Suppressor macrophage treated with lipopolysaccharide for 1 hour (primary cell): ENCODE measurements at regions not wholly inside any gene's neighbourhood (a gene's known extent, or its start where the extent isn't known, plus 50 kb on each side); places are given as distances from the start of the nearest gene placed in this dataset.

ENCODE experiments used
- DNase-seq, 3 donors: peaks; one replicate each; pipeline ENCODE4 v3.0.0-alpha.2; 2020 to 2022

DNA sequence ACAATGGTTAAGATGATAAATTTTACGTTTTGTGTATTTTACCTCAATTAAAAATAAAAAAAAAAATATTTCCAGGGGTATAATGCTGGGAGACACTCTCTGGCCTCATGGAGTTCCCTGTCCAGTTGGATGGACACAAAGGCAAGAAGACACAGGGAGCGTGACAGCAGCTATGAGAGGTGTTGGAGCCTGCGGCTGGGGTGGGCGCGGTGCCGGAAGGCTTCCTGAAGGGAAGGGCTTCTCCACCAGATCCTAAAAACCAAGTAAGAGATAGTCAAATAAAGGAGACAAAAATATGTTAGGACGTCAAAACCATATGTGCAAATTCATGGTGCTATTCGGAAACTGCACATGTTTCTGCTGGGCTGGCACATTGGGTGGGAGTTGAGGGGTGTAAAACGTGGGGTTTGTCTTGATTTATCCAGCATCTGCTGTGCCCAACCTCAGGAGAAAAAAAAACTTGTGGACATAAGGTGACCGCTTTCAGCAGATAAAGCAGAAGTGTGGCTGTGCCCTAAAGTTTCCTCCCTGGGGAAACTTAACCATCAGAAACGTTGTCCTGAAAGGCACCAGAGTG is 467.6 kb downstream of the RNF144A start:
- no peak for DNase-seq

DNA sequence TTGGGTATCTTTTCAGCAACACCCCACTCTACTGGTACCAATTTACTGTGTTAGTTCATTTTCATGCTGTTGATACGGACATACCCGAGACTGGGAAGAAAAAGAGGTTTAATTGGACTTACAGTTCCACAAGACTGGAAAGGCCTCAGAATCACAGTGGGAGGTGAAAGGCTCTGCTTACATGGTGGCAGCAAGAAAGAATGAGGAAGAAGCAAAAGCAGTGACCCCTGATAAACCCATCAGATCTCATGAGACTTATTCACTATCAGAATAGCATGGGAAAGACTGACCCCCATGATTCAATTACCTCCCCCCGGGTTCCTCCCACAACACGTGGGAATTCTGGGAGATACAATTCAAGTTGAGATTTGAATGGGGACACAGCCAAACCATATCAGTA is 473.1 kb downstream of the RNF144A start:
- peak in 1 of 3 donors; percentile 4 for DNase-seq

DNA sequence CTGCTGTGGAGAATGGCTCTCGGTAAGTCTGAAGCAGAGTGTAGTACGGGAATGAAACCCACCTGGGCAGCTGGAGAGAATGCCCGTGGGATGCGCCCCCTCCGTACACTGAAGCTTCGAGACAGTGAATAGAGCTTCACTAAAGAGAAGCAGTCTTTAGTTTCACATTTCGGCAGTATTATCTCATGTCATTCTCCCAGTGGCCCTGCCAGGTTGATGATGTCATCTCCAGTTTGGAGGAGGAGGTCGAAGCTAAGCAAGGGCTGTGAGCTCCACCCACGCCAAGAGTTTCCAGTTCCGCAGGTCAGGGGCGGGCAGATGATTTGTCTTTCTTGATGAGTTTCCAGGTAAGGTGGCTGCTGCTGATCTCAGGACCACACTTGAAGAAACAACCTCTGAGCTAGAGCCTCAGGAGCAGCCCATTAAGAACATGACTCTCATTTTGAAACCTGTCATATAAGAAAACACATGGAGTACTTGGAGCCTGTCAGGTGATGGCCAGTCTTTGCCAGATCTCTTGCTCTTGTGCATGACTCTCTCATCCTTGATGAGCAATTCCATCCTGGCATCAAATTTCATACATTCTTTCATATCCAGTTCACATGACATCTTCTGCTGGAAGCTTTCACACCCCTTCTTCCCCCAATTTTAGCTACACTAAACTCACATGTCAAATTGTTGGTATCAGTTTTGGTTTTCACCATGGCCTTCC is 475.0 kb downstream of the RNF144A start:
- DNase-seq = no peak

DNA sequence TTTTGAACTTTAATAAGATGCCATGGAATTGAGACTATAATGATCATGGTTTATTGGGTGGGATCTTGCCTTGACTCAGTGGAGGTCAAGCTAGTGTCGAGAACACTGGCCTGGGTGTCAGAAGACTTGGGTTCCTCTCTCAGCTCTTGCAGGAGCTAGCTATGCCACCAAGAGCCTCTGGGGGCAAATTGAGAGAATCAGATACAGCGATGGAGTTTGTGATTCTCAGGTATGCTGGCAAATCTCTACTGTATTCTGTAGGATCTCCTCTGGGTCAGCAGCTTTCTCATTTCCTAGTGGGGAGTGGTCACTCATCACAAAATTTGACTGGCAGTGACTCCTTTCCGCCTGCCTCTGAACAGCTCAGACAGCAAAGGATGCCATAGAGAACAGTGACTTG is 477.0 kb downstream of the RNF144A start:
- no peak for DNase-seq

DNA sequence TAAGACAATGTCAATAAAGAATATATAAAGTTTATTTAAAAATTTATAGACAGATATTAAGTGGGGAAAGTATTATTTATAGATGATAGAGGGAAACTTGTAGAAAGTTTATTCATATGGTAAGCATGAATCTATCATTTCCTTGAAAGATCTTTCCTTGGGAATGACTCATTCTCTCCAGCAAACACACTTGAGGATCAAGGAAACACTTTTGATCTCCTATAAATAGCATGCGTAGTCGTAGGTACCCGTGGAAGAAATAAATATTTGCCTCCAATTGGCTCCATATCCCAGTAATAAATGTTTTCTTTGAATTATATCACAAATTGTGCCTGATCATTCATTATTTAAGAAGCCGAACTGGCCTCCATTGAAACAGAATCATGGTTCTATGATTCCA is 483.4 kb downstream of the RNF144A start:
- no peak for DNase-seq

GRCh38 chr2:7403092-7403775 is 486.0 kb downstream of the RNF144A start:
- DNase-seq = no peak

DNA sequence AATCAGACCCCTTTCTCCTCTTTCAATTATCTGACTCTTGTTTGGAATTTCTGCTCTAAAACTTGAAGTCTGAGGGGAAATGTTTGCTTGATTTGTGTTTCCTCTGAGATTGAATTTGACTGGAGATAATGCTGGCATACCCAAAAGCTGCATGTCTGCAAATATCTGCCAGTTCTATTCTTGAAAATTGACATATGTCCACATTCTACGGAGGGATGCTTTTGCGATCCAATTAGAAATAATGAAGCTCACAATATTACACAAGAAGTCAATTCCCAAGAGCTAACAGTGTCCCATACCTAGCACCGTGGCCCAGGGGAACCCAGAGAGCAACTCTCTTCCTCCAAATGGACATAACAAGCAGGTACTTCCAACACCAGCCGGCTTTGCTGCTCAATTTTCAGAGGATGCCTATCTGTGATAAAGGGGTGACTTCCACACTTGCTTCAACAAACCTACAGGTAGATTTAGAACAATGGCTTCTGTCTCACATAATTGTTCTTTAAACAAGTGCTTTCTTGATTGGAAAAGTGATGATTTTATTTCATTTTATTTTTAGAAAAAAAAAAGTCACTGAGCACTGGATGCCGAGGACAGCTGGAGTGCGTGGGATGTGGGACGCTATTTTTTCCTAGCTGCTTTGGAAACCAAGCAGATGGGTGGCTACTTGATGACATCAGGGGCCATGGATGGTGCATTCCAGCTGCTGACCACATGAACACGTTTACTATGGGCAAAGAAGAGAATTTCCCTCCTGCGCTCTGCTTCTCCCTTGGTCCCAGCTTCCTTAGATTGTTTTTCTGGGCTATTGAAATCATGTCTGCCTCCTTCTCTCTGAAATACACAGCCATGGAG is 488.9 kb downstream of the RNF144A start:
- peak; percentile 49 to 67 (median 64) for DNase-seq

GRCh38 chr2:7407001-7407400 is 489.8 kb downstream of the RNF144A start:
- no peak for DNase-seq

DNA sequence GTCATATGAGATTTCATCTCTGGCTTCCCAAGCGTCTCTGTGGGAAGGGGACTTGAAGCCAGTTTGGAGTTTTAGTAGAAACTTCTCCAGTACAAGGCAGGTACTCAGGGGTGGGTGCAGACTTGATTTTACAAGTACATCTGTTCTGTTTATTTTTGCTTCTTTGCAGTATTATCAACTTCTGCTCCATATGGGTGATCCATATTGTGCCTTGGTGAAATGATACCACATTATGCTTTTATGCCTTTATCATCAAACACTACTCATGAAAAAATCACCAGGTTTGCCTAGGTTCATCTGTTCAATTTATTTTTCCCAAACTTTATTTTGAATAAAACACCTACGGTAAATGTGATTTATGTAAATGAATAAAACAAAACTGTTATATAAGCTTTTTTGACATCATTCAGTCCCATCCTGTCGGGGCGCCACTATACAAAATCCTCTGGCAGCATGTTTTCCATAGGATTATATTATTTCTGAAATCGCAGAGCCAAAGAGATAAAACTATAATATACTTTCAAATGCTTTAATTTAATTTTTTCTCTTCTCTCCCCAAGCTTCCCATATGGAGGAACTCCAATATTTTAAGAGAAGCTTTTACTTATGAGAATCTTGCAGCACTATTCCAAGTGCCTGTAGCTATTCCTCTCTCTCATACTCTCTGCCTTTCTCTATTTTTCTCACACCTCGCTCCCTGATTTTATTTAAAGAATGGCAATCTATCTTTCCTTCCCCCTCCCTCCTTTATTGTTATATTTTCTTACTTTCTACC is 490.9 kb downstream of the RNF144A start:
- DNase-seq = no peak

DNA sequence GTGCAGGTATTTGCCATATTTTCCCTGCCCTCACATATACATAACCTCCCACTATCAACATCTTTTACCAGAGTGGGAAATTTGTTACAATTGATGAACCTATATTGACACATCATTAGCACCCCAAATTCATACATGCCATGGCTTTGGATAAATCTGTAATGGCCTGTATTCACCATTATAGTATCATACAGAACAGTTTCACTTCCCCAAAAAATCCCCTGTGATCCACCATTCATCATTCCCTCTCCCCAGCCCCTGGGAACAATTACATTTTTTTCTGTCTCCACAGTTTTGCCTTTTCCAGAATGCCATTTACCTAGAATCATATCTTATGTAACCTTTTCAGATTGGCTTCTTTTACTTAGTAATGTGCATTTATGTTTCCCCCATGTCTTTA is 494.5 kb downstream of the RNF144A start:
- DNase-seq = peak; percentile 59 to 77 (median 75)

DNA sequence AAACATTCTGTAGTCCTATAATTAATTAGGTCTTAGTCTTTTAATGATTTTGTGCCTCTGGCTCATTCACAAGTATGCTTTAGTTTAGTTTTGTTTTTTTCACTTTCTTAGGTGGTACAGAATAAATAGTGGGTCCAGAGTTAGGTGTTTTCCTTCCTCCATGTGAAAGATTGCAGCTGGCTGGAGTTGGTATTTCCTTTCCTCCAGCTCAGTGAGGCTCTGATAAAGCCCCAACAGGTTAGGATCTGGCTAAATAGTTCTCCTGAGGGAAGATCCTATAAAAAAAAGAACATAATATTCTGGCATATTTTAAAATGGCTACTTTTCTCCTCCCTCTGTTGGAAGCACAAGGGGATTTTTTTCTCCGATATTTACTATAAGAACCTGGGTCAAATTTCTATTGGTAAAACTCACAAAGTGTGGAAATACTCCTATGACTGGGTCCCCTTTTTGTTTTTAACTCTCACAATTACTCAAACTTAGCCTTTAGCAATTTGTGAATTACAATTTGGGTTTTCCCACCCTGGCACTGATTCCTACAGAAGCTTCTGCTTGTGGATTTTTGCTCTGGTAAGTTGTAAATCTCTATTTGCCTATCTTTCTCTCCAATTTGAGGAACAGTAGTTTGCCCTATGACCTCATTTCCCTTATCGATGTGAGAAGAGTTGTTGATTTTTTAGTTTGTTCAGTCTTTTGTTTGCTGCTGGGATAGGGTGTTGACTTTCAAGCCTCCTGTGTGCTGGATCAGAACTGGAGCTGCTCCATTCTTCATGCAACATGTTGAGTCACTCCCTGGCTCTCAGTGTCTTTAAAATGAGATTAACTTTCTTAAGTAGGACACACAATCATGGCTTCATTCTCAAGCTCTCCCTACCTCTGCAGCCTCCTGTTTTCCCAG is 500.9 kb downstream of the RNF144A start:
- DNase-seq = peak; percentile 72 to 90 (median 87)

GRCh38 chr2:7419186-7419585 is 502.0 kb downstream of the RNF144A start:
- DNase-seq = peak in 2 of 3 donors; percentile 31 to 34

DNA sequence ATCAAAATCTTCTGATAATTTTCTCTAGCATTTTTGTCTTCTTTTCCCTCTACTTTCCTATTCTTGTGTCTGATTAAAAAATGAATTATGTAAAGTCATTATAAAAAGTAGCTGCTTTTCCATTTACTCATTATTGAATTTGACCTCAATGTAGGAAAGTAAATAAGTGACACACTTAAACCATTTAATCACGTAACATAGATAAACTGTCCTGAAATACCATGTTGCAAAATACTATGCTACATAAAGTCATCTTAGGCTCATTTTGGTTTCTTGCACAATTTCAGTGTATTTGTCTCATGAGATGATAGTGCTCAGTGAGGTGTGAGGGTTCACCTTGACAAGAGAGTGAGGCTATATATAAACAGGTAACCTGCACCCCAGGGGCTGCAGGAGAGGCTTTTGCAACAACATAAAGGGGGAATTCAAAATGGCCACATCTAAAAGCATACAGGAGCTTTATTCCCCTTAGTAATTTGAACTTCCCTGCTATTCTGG is 502.7 kb downstream of the RNF144A start:
- DNase-seq = no peak

- DNase-seq = no peak
Observed at GRCh38 chr2:7420530-7420929, 503.3 kb downstream of the RNF144A start.

- no peak for DNase-seq
Observed at GRCh38 chr2:7424481-7424880, 507.3 kb downstream of the RNF144A start.

DNA sequence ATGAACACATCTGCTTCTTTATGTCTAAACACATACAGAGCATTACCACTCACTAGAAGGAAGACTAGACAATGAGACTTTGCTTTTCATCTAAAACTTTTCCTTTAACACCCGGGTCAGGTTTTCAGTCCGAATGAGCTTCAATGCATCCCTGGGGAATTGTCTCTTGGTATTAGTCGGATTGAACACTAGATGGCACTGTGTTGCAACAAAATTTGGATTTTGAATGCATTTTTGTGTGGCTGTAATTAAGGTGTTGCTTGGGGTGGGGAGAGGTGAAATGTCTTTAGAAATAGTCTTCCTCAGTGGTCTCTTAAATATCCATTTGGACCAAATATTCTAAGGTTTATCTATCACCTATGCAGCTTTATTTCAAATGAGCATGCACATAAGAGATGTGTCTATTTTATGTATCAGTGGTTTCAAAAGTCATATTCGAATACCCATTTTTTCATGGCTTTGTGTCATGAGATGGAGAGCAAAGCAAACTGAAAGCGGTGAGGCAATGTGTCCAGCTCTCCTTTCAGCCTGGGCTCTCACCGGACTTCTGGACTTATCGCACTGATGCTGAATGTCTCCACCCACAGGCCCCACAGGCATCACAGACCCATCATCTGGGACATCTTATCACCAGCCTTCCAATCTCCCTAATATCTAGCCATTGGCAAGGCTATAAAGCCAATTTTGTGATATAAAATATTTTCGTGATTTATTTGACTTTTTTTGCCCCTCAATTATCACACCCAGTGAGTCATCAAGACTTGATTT is 510.3 kb downstream of the RNF144A start:
- peak; percentile 69 to 81 (median 74) for DNase-seq

- DNase-seq = peak; percentile 31 to 45 (median 43)
Observed at GRCh38 chr2:7428454-7429204, 511.4 kb downstream of the RNF144A start.

- DNase-seq = no peak
Observed at GRCh38 chr2:7429733-7430132, 512.5 kb downstream of the RNF144A start.

DNA sequence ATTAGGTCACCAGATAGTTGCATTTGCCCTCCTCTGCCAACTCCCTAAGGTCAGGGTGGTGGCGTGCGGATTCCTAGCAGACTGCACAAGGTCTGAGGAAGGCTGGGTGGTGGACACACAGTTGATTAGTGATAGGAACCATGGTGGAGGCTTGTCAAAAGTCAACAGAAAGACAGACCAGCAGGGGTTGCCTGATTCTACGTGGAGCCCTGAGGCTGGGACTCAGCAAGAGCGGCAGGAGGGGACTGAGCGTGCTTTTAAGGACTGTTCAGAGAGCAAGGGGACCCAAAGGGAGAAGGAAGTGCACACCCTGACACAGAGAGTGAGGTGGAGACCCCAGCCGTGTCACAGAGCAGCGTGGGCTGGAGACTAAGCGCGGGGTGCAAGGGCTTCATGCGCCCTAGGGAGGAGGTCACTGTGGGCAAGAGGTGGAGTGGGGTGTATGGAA is 513.2 kb downstream of the RNF144A start:
- peak in 1 of 3 donors; percentile 24 for DNase-seq
